C4-2B (cell line): ENCODE measurements at regions not wholly inside any gene's neighbourhood (a gene's known extent, or its start where the extent isn't known, plus 50 kb on each side); places are given as distances from the start of the nearest gene placed in this dataset.

ENCODE experiments used
- H3K27ac ChIP-seq: fragments of 450-650 bp; 2 replicates; pipeline ENCODE4 v1.5.1; 2017
- CTCF ChIP-seq: fragments of 450-650 bp; conservative IDR thresholded peaks from 2 replicates; pipeline ENCODE4 v1.5.1; 2017; ENCODE audit warnings: mild to moderate bottlenecking
- ZFX ChIP-seq: fragments of 450-650 bp; IDR thresholded peaks from 2 replicates; pipeline ENCODE4 v1.6.1; 2017

GRCh38 chr2:64704161-64704560 lies 50.4 kb upstream of the SERTAD2 start:
- TF ChIP-seq CTCF (no peak), ZFX (no peak)
- H3K27ac ChIP-seq: no peak overlapping the region

- TF ChIP-seq CTCF (no peak), ZFX (no peak)
- H3K27ac ChIP-seq: no peak overlapping the region
These were observed 51.3 kb upstream of the SERTAD2 start for GRCh38 chr2:64704996-64705395.

GRCh38 chr2:64707276-64707675 lies 53.6 kb upstream of the SERTAD2 start:
- TF ChIP-seq ZFX: no peak
- no peak for TF ChIP-seq CTCF

GRCh38 chr2:64708829-64709228 lies 55.1 kb upstream of the SERTAD2 start:
- no peak overlapping the region for H3K27ac ChIP-seq
- TF ChIP-seq CTCF (no peak), ZFX (no peak)

More at GRCh38 chr2:64707276-64707675, 53.6 kb upstream of the SERTAD2 start:
- no peak overlapping the region for H3K27ac ChIP-seq

- no peak overlapping the region for H3K27ac ChIP-seq
- no peak for TF ChIP-seq CTCF
These were observed 57.6 kb upstream of the SERTAD2 start for GRCh38 chr2:64711252-64711800.

GRCh38 chr2:64713686-64714085 lies 60.0 kb upstream of the SERTAD2 start:
- TF ChIP-seq ZFX (no peak), CTCF (no peak)
- H3K27ac ChIP-seq: no peak overlapping the region

- no peak for TF ChIP-seq CTCF
- no peak for TF ChIP-seq ZFX
- H3K27ac ChIP-seq: no peak overlapping the region
These were observed 62.9 kb upstream of the SERTAD2 start for GRCh38 chr2:64716569-64716968.
